IMR-90 (cell line): ENCODE measurements at regions not wholly inside any gene's neighbourhood (a gene's known extent, or its start where the extent isn't known, plus 50 kb on each side); places are given as distances from the start of the nearest gene placed in this dataset.

Experiments
- ATAC-seq: fragments of 200-7000 bp; cut with Tn5 transposase; 2 replicates; pipeline ENCODE4 v1.9.1; 2020; ENCODE audit warnings: low read depth, mild to moderate bottlenecking, moderate library complexity
- BruUV-seq: library from RNA; stranded (reverse); fragments of 400-500 nt; replicated peaks from 2 replicates; lab custom pipeline; 2021; lab: Mats Ljungman, UMichigan
- CTCF ChIA-PET: fragments of 300-600 bp; formaldehyde crosslinking; extraction: SDS; loops from one replicate; lab custom pipeline; 2021; ENCODE audit warnings: antibody characterized with exemption; lab: Yijun Ruan, JAX
- POLR2A ChIA-PET: fragments of 300-600 bp; sonication (Branson Sonifier 250); formaldehyde crosslinking; loops from one replicate; lab custom pipeline; 2022; ENCODE audit warnings: antibody characterized with exemption; ENCODE audit not compliant: unreplicated experiment; lab: Charles Lee
- DNase-seq: peaks from one replicate; pipeline ENCODE4 v3.0.0; 2013
- H2AFZ ChIP-seq: replicated peaks from 2 replicates; pipeline ENCODE3; 2013; ENCODE audit warnings: low read length, mild to moderate bottlenecking; ENCODE audit not compliant: poor library complexity
- H2AK5ac ChIP-seq: 2 replicates; pipeline ENCODE4 v1.6.1; 2013; ENCODE audit warnings: low read depth, low read length, inconsistent platforms
- H2AK9ac ChIP-seq: replicated peaks from 2 replicates; pipeline ENCODE3; 2013; ENCODE audit warnings: mild to moderate bottlenecking, low read depth, low read length, moderate library complexity; ENCODE audit not compliant: poor library complexity
- H2BK120ac ChIP-seq: 2 replicates; pipeline ENCODE4 v1.6.1; 2013; ENCODE audit warnings: low read depth, low read length, inconsistent platforms
- H2BK15ac ChIP-seq: 3 replicates; pipeline ENCODE4 v1.6.1; 2013; ENCODE audit warnings: low read depth, low read length, inconsistent platforms
- H2BK20ac ChIP-seq: 2 replicates; pipeline ENCODE4 v1.6.1; 2013; ENCODE audit warnings: low read depth, mild to moderate bottlenecking, inconsistent platforms, low read length, moderate library complexity
- H2BK5ac ChIP-seq: 2 replicates; pipeline ENCODE4 v1.6.1; 2013; ENCODE audit warnings: mild to moderate bottlenecking, low read depth, low read length, inconsistent platforms; ENCODE audit not compliant: poor library complexity, severe bottlenecking
- H3K14ac ChIP-seq: replicated peaks from 2 replicates; pipeline ENCODE4 v1.6.1; 2013; ENCODE audit warnings: low read depth, low read length, inconsistent platforms
- H3K18ac ChIP-seq: 2 replicates; pipeline ENCODE4 v1.6.1; 2013; ENCODE audit warnings: low read depth, low read length, control low read depth
- H3K23ac ChIP-seq: 2 replicates; pipeline ENCODE4 v1.6.1; 2013; ENCODE audit warnings: low read depth, low read length, inconsistent platforms
- H3K27ac ChIP-seq: 2 replicates; pipeline ENCODE4 v1.5.1; 2013; ENCODE audit warnings: mild to moderate bottlenecking, control low read depth, low read length; ENCODE audit not compliant: insufficient read depth
- H3K27me3 ChIP-seq: 2 replicates; pipeline ENCODE4 v1.6.1; 2013; ENCODE audit warnings: low read length; ENCODE audit not compliant: control insufficient read depth, insufficient read depth
- H3K36me3 ChIP-seq: 2 replicates; pipeline ENCODE4 v1.6.1; 2013; ENCODE audit warnings: low read length, mixed read lengths; ENCODE audit not compliant: control insufficient read depth, insufficient read depth
- H3K4ac ChIP-seq: 2 replicates; pipeline ENCODE4 v1.6.1; 2013; ENCODE audit warnings: low read depth, low read length, inconsistent platforms
- H3K4me1 ChIP-seq: 2 replicates; pipeline ENCODE4 v1.6.1; 2013; ENCODE audit warnings: low read length, mixed read lengths; ENCODE audit not compliant: control insufficient read depth, insufficient read depth
- H3K4me2 ChIP-seq: 2 replicates; pipeline ENCODE4 v1.6.1; 2013; ENCODE audit warnings: low read depth, mild to moderate bottlenecking, control low read depth, low read length, moderate library complexity
- H3K4me3 ChIP-seq: 2 replicates; pipeline ENCODE4 v1.5.1; 2013; ENCODE audit warnings: low read depth, mild to moderate bottlenecking, control low read depth, low read length, moderate library complexity; ENCODE audit not compliant: insufficient read depth
- H3K56ac ChIP-seq: 2 replicates; pipeline ENCODE4 v1.6.1; 2013; ENCODE audit warnings: low read length, inconsistent platforms; ENCODE audit not compliant: insufficient read depth; ENCODE audit errors: extremely low read depth
- H3K79me1 ChIP-seq, 2 experiments: 2 replicates each; pipeline ENCODE4 v1.6.1; 2013; ENCODE audit warnings: low read length in 2 of 2, inconsistent platforms in 1 of 2, low read depth in 1 of 2
- H3K9ac ChIP-seq: 2 replicates; pipeline ENCODE4 v1.6.1; 2013; ENCODE audit warnings: low read depth, low read length, control low read depth
- H3K9me1 ChIP-seq: 2 replicates; pipeline ENCODE4 v1.6.1; 2013; ENCODE audit warnings: low read length, inconsistent platforms; ENCODE audit not compliant: insufficient read depth
- H3K9me3 ChIP-seq: 2 replicates; pipeline ENCODE4 v1.6.1; 2013; ENCODE audit warnings: low read length; ENCODE audit not compliant: control insufficient read depth, insufficient read depth
- H4K20me1 ChIP-seq: 2 replicates; pipeline ENCODE4 v1.6.1; 2013; ENCODE audit warnings: low read length, inconsistent platforms; ENCODE audit not compliant: insufficient read depth
- H4K5ac ChIP-seq: 2 replicates; pipeline ENCODE4 v1.6.1; 2013; ENCODE audit warnings: mild to moderate bottlenecking, low read depth, low read length, control low read depth
- H4K8ac ChIP-seq, 2 experiments: 2 replicates each; pipeline ENCODE4 v1.6.1; 2013; ENCODE audit warnings: low read depth in 2 of 2, low read length in 2 of 2, control low read depth in 1 of 2, inconsistent platforms in 1 of 2
- H4K91ac ChIP-seq: 2 replicates; pipeline ENCODE4 v1.6.1; 2013; ENCODE audit warnings: low read depth, low read length, inconsistent platforms; ENCODE audit not compliant: insufficient read depth
- BHLHE40 ChIP-seq: fragments of 150-350 bp; IDR thresholded peaks from 2 replicates; pipeline ENCODE4 v1.6.1; 2016; ENCODE audit warnings: mild to moderate bottlenecking, low read depth, low read length
- CEBPB ChIP-seq: IDR thresholded peaks from 2 replicates; pipeline ENCODE4 v1.6.1; 2012; ENCODE audit warnings: low read depth, low read length, improper control_type of control experiment
- CHD1 ChIP-seq: IDR thresholded peaks from 2 replicates; pipeline ENCODE4 v1.6.1; 2012; ENCODE audit warnings: low read depth, low read length, improper control_type of control experiment
- CTCF ChIP-seq: conservative IDR thresholded peaks from 2 replicates; pipeline ENCODE4 v1.5.1; 2012; ENCODE audit warnings: mild to moderate bottlenecking, low read depth, low read length, improper control_type of control experiment
- ELK1 ChIP-seq: fragments of 150-350 bp; IDR thresholded peaks from 2 replicates; pipeline ENCODE4 v1.6.1; 2016; ENCODE audit warnings: low read depth, mild to moderate bottlenecking, low read length, moderate library complexity, borderline replicate concordance
- FOS ChIP-seq: fragments of 150-350 bp; IDR thresholded peaks from 2 replicates; pipeline ENCODE4 v1.6.1; 2016; ENCODE audit warnings: low read depth, low read length
- MAFK ChIP-seq: IDR thresholded peaks from 2 replicates; pipeline ENCODE4 v1.6.1; 2012; ENCODE audit warnings: low read depth, low read length, improper control_type of control experiment
- MAZ ChIP-seq: IDR thresholded peaks from 2 replicates; pipeline ENCODE4 v1.6.1; 2012; ENCODE audit warnings: low read depth, mild to moderate bottlenecking, low read length, improper control_type of control experiment, moderate library complexity, borderline replicate concordance
- NFE2L2 ChIP-seq: fragments of 150-350 bp; IDR thresholded peaks from 2 replicates; pipeline ENCODE4 v1.6.1; 2016; ENCODE audit warnings: low read depth, mild to moderate bottlenecking, low read length
- POLR2A ChIP-seq: IDR thresholded peaks from 2 replicates; pipeline ENCODE4 v1.6.1; 2012; ENCODE audit warnings: mild to moderate bottlenecking, low read depth, low read length
- RAD21 ChIP-seq: IDR thresholded peaks from 2 replicates; pipeline ENCODE4 v1.6.1; 2012; ENCODE audit warnings: low read length, improper control_type of control experiment
- RCOR1 ChIP-seq: IDR thresholded peaks from 2 replicates; pipeline ENCODE4 v1.6.1; 2012; ENCODE audit warnings: mild to moderate bottlenecking, low read length, improper control_type of control experiment; ENCODE audit not compliant: insufficient replicate concordance
- RFX5 ChIP-seq: IDR thresholded peaks from 2 replicates; pipeline ENCODE4 v1.8.0; 2012; ENCODE audit warnings: low read depth, mild to moderate bottlenecking, low read length, moderate library complexity
- SMC3 ChIP-seq: fragments of 150-350 bp; IDR thresholded peaks from 2 replicates; pipeline ENCODE4 v1.6.1; 2016; ENCODE audit warnings: low read depth, mild to moderate bottlenecking, antibody characterized with exemption, low read length, moderate library complexity
- WGBS, 2 experiments: methylation state at CpG; one replicate each; pipeline versions ENCODE4 v1.1.5 to v1.1.7; 2013; ENCODE audit warnings: missing lambda C conversion rate in 2 of 2; ENCODE audit not compliant: insufficient read length in 1 of 2; ENCODE audit errors: extremely low coverage in 2 of 2; 5-methylcytosine and 5-hydroxymethylcytosine counted together
- dilution Hi-C: fragments of 300-500 bp; cut with HindIII; formaldehyde crosslinking; loops from one replicate; pipeline ENCODE4 v1.14.3; 2018; ENCODE audit warnings: low sequenced_read_pairs; ENCODE audit not compliant: unreplicated experiment
- in situ Hi-C: fragments of 300-500 bp; cut with MboI; formaldehyde crosslinking; loops from 3 replicates; pipeline ENCODE4 v1.14.3; 2019; ENCODE audit warnings: low sequenced_read_pairs, inconsistent platforms, mixed read lengths
- intact Hi-C: fragments of 100-400 bp; cut with micrococcal nuclease; formaldehyde crosslinking; loops from 2 replicates; pipeline ENCODE4 v1.10.0; 2022
- TF ChIP-seq, protein P1 (sequence below): fragments of 150-350 bp; IDR thresholded peaks from 2 replicates; pipeline ENCODE4 v1.6.1; 2017; ENCODE audit warnings: mild to moderate bottlenecking, antibody characterized with exemption, low read length, low read depth

DNA sequence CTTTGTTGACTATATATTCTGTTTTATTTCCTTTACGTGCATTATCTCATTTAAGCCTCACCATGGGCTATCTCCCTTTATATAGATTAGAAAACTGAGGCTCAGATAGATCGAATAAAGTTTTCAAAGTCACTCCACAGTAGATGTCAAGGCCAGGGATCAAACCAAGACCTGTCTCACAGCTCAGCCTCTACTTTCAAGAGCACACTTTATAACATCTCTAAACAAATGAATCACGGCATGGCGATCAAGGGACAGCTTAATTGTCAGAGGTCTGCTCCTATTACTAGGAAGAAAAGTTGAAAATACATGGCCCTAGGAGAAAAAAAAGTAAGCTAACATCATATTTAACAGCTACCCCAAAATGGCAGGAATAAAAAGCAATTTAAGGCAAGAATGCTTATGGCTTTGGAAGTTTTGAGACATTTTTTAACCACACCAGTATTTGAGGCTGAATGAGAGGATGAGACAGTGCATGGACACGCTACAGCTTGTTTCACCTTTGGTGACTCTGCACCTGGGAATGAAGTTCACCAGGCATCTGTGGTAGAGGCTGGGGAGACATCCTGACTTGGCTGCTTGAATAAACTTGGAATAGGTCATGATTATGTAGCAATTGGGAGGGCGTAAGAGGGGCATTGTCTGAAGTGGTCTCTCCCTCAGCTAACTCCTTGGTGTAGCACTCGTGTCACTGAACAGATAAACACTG is 486.8 kb upstream of the WWC1 start:
- Histone ChIP-seq H3K14ac (no peak overlapping the region), H3K27me3 (0 out of 2 replicates have a peak, but pooled peaks cover 2% of the 10 kb centered on the region), H3K27ac (no peak overlapping the region), H3K9me1 (no peaks in the 10 kb centered on the region), H4K91ac (no peak overlapping the region), H4K20me1 (no peaks in the 10 kb centered on the region), H4K5ac (no peak overlapping the region), H3K9me3 (no peaks in the 10 kb centered on the region), H3K9ac (no peak overlapping the region), H3K4ac (no peak overlapping the region), H2AFZ (no peak overlapping the region), H2AK9ac (no peak overlapping the region), H4K8ac (no peak overlapping the region), H3K18ac (no peak overlapping the region), H3K79me1 (no peaks in the 10 kb centered on the region), H2AK5ac (no peak overlapping the region), H3K36me3 (no peaks in the 10 kb centered on the region), H3K4me1 (no peaks in the 10 kb centered on the region), H2BK15ac (no peak overlapping the region), H3K4me3 (no peak overlapping the region), H3K56ac (no peak overlapping the region), H2BK5ac (no peak overlapping the region), H3K23ac (no peak overlapping the region), H2BK20ac (no peak overlapping the region), H2BK120ac (no peak overlapping the region), H3K4me2 (no peak overlapping the region)
- no TSS peak for BruUV-seq
- ChIA-PET CTCF (interaction anchor here (1.2 kb wide), 2 partner anchors 9 to 123 kb away, joined by 3 read pairs; no protein-coding TSS in a partner anchor), POLR2A (no interaction called here)
- WGBS, 2 experiments = no CpG with 5 or more reads among the region's 7 CpGs
- no peak for DNase-seq
- dilution Hi-C loops (no loop called here), intact Hi-C loops (loop anchor here (5.0 kb wide), 1 partner anchor 82 kb away; no protein-coding TSS in a partner anchor), in situ Hi-C loops (no loop called here)
- TF ChIP-seq CTCF (no peak), CHD1 (no peak), RFX5 (no peak), CEBPB (no peak), RCOR1 (no peak), MAFK (no peak), SMC3 (no peak), FOS (no peak), NFE2L2 (no peak), MAZ (no peak), POLR2A (no peak), ELK1 (no peak), RAD21 (no peak), BHLHE40 (no peak)
- TF ChIP-seq, protein P1, sequence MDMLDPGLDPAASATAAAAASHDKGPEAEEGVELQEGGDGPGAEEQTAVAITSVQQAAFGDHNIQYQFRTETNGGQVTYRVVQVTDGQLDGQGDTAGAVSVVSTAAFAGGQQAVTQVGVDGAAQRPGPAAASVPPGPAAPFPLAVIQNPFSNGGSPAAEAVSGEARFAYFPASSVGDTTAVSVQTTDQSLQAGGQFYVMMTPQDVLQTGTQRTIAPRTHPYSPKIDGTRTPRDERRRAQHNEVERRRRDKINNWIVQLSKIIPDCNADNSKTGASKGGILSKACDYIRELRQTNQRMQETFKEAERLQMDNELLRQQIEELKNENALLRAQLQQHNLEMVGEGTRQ = no peak
- ATAC-seq = no peak
